C4-2B (cell line): ENCODE measurements at regions not wholly inside any gene's neighbourhood (a gene's known extent, or its start where the extent isn't known, plus 50 kb on each side); places are given as distances from the start of the nearest gene placed in this dataset.
A peak's percentile ranks its signal among the peaks of the same experiment; 100 is the strongest.

Experiments used
- H3K27ac ChIP-seq: fragments of 450-650 bp; 2 replicates; pipeline ENCODE4 v1.5.1; 2017
- CTCF ChIP-seq: fragments of 450-650 bp; conservative IDR thresholded peaks from 2 replicates; pipeline ENCODE4 v1.5.1; 2017; ENCODE audit warnings: mild to moderate bottlenecking
- ZFX ChIP-seq: fragments of 450-650 bp; IDR thresholded peaks from 2 replicates; pipeline ENCODE4 v1.6.1; 2017

- TF ChIP-seq ZFX, result no peak
- no peak for TF ChIP-seq CTCF
- no peak overlapping the region for H3K27ac ChIP-seq
These were observed 572.7 kb upstream of the ATP2B1 start for GRCh38 chr12:90281154-90281868.

- no peak for TF ChIP-seq CTCF
- TF ChIP-seq ZFX, result no peak
- H3K27ac ChIP-seq, result no peak overlapping the region
These were observed 572.0 kb upstream of the ATP2B1 start for GRCh38 chr12:90280564-90281058.

GRCh38 chr12:90280033-90280432, 571.4 kb upstream of the ATP2B1 start:
- TF ChIP-seq CTCF, result no peak
- TF ChIP-seq ZFX, result no peak
- H3K27ac ChIP-seq, result no peak overlapping the region

- no peak overlapping the region for H3K27ac ChIP-seq
- no peak for TF ChIP-seq ZFX
- TF ChIP-seq CTCF, result no peak
These were observed 566.5 kb upstream of the ATP2B1 start for GRCh38 chr12:90275088-90275487.

- no peak overlapping the region for H3K27ac ChIP-seq
- TF ChIP-seq ZFX (no peak), CTCF (peak; percentile 24)
These were observed 565.8 kb upstream of the ATP2B1 start for GRCh38 chr12:90274407-90274806.

GRCh38 chr12:90268574-90268973, 559.9 kb upstream of the ATP2B1 start:
- TF ChIP-seq ZFX (no peak), CTCF (no peak)

GRCh38 chr12:90262251-90262650, 553.6 kb upstream of the ATP2B1 start:
- TF ChIP-seq ZFX (no peak), CTCF (no peak)
- H3K27ac ChIP-seq, result no peak overlapping the region

More at GRCh38 chr12:90268574-90268973, 559.9 kb upstream of the ATP2B1 start:
- no peak overlapping the region for H3K27ac ChIP-seq
